ENCODE measurements at regions not wholly inside any gene's neighbourhood (a gene's known extent, or its start where the extent isn't known, plus 50 kb on each side); places are given as distances from the start of the nearest gene placed in this dataset.

GRCh38 chr3:139106013-139106932, 61.6 kb upstream of the PRR23C start:
- TF ChIP-seq GATA4 (IDR thresholded peaks at IDR 0.05; ENCODE audit: borderline replicate concordance, low read depth) (no peak), SIN3A (IDR thresholded peaks at IDR 0.05; ENCODE audit: borderline replicate concordance, low read depth, low read length) (no peak), KLF16 (CRISPR knock-in tag; IDR thresholded peaks at IDR 0.05) (no peak), GTF3A (CRISPR knock-in tag; conservative IDR thresholded peaks at IDR 0.05) (no peak), NFIB (CRISPR knock-in tag; IDR thresholded peaks at IDR 0.05; ENCODE audit: borderline replicate concordance) (no peak), MED8 (CRISPR knock-in tag; IDR thresholded peaks at IDR 0.05; ENCODE audit: insufficient replicate concordance) (no peak), ZNF317 (CRISPR knock-in tag; IDR thresholded peaks at IDR 0.05) (no peak), CREM (IDR thresholded peaks at IDR 0.05) (no peak), CREM (CRISPR knock-in tag; IDR thresholded peaks at IDR 0.05) (no peak), KAT7 (CRISPR knock-in tag; IDR thresholded peaks at IDR 0.05; ENCODE audit: borderline replicate concordance) (no peak), ZNF121 (CRISPR knock-in tag; IDR thresholded peaks at IDR 0.05) (no peak), SNAPC2 (CRISPR knock-in tag; IDR thresholded peaks at IDR 0.05) (no peak), REST (IDR thresholded peaks at IDR 0.05; ENCODE audit: borderline replicate concordance in 1 of 2, low read depth in 1 of 2, low read length in 2 of 2) (no peak)
- TF ChIP-seq, protein P1, sequence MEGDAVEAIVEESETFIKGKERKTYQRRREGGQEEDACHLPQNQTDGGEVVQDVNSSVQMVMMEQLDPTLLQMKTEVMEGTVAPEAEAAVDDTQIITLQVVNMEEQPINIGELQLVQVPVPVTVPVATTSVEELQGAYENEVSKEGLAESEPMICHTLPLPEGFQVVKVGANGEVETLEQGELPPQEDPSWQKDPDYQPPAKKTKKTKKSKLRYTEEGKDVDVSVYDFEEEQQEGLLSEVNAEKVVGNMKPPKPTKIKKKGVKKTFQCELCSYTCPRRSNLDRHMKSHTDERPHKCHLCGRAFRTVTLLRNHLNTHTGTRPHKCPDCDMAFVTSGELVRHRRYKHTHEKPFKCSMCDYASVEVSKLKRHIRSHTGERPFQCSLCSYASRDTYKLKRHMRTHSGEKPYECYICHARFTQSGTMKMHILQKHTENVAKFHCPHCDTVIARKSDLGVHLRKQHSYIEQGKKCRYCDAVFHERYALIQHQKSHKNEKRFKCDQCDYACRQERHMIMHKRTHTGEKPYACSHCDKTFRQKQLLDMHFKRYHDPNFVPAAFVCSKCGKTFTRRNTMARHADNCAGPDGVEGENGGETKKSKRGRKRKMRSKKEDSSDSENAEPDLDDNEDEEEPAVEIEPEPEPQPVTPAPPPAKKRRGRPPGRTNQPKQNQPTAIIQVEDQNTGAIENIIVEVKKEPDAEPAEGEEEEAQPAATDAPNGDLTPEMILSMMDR (CRISPR knock-in tag; IDR thresholded peaks at IDR 0.05), result no peak
